HG02840 (cell line): ENCODE measurements at regions not wholly inside any gene's neighbourhood (a gene's known extent, or its start where the extent isn't known, plus 50 kb on each side); places are given as distances from the start of the nearest gene placed in this dataset.

Source experiments
- ATAC-seq: cut with Tn5 transposase; IDR thresholded peaks from one replicate; pipeline ENCODE4 v1.9.1; 2021; ENCODE audit warnings: mild to moderate bottlenecking, moderate library complexity, moderate number of reproducible peaks; ENCODE audit not compliant: unreplicated experiment, low FRiP score

DNA sequence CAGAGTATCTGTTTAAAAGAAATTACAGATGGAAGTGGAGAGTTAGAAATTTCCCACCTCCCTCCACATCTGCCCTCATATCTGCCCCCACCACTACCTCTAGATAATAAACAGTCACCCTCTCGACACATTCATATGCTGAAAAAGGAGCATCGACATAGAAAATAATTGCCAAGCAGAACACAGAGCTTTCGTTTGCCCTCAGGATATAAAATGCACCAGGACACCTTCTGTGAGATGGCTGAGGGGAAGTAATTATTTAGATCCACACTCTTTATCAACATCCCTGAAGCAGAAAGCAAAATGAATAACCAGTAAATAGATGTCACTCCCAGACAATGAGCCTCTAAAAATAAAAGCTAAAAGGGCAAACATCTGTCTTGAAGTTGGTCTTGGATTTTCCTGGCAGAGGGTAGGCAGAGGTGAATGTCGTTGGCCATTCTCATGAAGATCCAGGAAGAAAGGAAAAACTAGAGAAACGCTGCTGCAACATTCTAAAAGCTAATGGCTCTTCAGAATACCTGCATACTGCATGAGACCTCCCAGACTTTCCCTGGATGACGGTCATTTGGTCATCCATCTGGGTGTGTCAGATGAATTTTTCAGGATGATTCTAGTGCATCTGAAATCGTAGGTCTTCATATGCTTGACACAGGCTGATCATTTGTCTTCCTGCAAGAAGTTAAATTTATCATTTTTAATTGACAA is 527.5 kb downstream of the RFC3 start:
- no peak for ATAC-seq

DNA sequence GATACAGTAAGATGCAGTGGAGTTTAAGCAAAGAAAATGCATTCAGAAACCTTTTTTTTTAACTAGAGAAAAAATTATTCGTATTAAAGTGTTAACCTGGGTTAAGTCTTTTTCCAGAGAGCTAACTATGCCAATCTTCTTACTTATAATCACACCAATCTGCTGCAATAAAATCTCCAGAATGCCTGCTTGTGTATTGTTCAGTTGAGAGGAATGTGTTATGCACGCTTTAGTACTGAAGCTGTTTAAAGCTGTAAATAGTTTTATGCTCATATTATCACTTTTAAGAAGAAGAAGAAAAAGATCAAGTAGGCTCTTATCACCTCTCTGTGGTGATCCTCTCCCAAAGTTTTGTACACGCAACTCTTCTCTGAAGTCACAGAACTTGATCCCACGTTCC is 528.7 kb downstream of the RFC3 start:
- no peak for ATAC-seq

GRCh38 chr13:34347784-34348573 is 530.0 kb downstream of the RFC3 start:
- ATAC-seq, result no peak

- ATAC-seq, result no peak
Measured at GRCh38 chr13:34349091-34349722, 531.3 kb downstream of the RFC3 start.

DNA sequence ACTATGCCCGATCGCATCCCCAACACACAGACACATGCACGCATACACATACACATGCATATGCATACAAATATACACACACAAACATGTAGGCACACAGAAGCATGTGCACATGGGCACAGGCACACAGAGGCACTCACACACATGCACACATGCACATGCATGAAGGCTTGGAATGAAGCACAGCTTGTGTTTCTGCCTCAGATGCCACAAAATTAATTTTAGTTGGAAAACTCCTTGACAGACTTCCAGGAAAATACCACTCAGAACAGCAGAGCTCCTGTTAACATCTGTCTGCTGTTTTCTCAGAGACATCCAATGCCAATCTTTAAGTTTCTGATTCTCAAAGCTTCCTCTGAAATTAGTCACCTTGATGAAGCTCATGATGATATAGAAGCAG is 532.7 kb downstream of the RFC3 start:
- no peak for ATAC-seq

GRCh38 chr13:34351134-34351533 is 533.2 kb downstream of the RFC3 start:
- no peak for ATAC-seq

GRCh38 chr13:34352958-34353357 is 535.0 kb downstream of the RFC3 start:
- ATAC-seq, result no peak

- ATAC-seq, result no peak
Measured at GRCh38 chr13:34356686-34357434, 538.9 kb downstream of the RFC3 start.

- no peak for ATAC-seq
Measured at GRCh38 chr13:34357435-34358232, 539.7 kb downstream of the RFC3 start.

GRCh38 chr13:34358811-34359513 is 541.0 kb downstream of the RFC3 start:
- ATAC-seq, result no peak

DNA sequence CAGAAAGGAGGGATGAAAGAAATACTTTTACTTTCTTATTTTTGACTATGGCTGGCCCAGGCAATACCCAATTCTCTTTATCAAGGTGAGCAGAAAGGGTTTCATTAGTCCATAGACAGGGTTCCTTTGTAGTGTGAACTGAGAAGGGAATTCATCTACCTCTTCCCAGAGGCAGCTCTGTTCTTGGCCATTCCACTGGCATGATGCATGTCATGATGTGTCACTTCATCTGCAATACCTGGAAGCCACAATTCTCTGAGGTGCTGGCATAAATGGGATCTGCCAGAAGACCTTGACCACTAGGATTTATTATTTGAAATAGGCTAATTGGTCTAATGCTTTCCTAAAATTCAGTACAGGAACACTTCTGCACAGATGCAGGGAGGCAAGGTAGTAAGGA is 542.8 kb downstream of the RFC3 start:
- ATAC-seq, result no peak

DNA sequence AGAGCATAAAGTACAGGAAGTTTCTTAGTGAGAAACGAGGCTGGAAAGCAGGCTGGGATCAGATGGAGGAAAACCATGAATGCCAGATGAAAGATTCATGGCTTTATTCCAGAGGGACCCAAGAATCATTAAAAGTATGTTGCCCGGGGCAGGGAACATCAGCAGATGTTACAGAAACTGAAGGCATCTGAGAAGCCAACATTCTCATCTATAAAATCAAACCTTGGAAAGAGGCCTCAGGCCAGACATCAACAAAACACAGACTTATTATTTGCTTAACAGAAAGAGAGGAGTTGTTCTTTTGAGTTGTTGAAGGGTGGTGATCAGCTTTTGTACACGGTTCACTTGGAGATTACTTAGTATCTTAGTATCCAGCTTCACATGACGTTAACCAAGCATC is 543.6 kb downstream of the RFC3 start:
- ATAC-seq, result no peak

GRCh38 chr13:34363266-34363665 is 545.3 kb downstream of the RFC3 start:
- no peak for ATAC-seq

DNA sequence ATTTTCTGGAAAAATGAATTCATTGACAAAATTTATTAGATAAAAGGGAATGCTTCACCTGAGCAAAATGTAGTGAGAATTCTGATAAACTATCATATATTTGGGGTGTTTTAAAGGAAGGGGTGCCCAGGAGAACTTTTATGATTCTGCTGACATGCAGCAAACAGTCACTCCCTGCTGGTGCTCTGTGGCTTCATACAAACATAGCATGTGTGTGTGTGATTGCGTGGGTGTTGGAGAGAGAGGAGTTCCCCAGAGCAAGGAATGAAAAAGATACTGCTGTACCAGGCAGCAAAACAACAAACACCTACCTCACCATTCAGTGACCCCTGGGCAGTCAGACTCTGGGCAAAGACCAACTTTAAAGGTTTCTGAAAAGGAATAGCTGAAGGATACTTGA is 546.7 kb downstream of the RFC3 start:
- ATAC-seq, result no peak

DNA sequence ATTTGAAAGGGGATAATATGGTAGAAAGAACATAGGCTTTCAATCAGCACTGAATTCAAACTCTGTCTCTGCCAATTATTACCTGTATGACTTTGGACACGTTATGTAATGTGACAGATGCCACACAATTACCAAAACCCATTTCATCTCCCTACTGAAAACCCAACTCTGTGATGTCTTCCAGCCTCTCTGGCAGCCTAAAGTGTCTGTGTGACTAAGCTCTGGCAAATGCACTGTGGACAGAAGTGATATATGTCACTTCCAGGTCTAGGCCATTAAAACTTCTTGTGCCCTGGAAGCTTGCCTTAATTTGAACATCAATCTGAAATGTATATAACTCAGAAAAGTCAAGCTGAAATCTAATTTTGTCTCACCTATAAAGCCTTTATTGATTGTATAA is 552.0 kb downstream of the RFC3 start:
- no peak for ATAC-seq

DNA sequence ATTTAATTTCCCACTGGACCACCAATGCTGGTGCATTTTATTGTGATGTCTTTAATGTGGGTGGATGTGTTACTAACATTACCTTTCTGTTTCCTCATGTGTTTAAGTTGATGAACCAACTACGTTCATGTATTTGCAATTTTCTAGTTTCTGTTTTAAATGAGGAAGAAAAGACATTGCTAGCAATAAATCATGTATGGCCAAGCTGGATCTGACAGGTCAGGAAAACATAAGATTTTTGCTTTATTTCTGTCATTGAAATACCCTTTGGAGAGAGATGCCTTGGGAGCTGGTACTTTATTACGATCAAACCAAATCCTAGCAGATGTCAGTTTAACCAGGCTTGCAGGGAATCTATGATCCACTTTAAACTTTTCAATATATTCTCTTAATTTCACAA is 553.2 kb downstream of the RFC3 start:
- no peak for ATAC-seq

DNA sequence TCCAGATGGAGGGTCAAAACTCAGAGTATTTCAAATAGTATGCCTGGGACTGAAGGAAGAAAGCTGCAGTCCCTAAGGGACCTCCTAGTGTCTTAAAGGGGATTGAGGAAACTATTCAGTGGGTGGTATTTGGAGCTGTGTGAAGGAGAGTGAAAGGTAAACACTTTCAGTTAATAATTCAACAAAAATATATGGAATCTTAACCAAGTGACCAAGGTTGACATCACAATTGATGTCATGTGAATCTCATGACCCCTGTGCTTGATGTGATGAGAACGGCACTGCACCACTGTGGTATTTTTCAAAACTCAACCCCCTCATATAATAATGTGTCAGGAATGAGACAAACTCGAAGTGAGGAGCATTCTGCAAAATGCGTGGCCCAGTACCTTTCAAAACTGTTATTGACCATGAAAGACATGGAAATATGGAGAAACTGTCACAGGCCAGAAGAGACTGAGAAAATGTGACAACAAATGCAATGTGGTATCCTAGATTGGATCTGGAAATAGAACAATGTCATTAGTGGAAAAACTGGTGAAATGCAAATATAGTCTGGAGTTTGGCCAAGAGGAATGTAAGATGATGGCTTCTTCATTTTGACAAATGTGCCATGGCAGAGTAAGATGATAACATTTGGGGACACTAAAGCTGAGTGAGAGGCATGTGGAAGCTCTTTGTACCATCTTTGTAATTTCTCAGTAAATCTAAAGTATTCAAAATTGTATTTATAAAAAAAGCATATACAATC is 553.9 kb downstream of the RFC3 start:
- no peak for ATAC-seq

- no peak for ATAC-seq
Measured at GRCh38 chr13:34372581-34372980, 554.6 kb downstream of the RFC3 start.

DNA sequence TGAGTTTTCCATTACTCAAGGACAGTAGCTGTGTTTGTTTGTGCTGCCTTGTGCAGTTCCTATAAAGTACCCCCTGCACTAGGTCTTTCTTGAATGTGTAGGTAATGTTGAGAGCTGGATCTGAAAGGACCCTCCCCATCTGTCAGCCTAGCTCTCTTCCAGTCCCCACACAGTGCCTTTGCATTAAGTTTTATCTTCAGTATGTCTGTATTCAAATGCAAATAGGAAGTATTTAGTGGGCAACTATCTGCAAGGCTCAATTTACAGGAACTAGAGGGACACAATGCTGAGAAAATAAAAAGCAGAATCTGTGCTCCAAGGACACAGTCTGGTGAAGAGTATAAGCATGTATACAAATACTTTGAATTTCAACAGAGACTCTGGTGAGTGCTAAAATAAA is 558.5 kb downstream of the RFC3 start:
- no peak for ATAC-seq
